OCI-LY7 (cell line): ENCODE measurements at regions not wholly inside any gene's neighbourhood (a gene's known extent, or its start where the extent isn't known, plus 50 kb on each side); places are given as distances from the start of the nearest gene placed in this dataset.
A peak's percentile ranks its signal among the peaks of the same experiment; 100 is the strongest.

Experiments
- BruUV-seq: library from RNA; stranded (reverse); fragments of 400-500 nt; replicated peaks from 2 replicates; lab custom pipeline; 2021; lab: Mats Ljungman, UMichigan
- CTCF ChIA-PET: fragments of 300-600 bp; sonication (Branson Sonifier 250); formaldehyde crosslinking; loops from one replicate; lab custom pipeline; 2022; ENCODE audit warnings: antibody characterized with exemption; ENCODE audit not compliant: unreplicated experiment; lab: Charles Lee
- POLR2A ChIA-PET: fragments of 300-600 bp; sonication (Branson Sonifier 250); formaldehyde crosslinking; loops from one replicate; lab custom pipeline; 2022; ENCODE audit warnings: antibody characterized with exemption; lab: Charles Lee
- DNase-seq: peaks from one replicate; pipeline ENCODE4 v3.0.0-alpha.2; 2015; ENCODE audit warnings: low spot score
- H2AFZ ChIP-seq: fragments of 200-600 bp; sonication (generic), shearing (Covaris generic); 2 replicates; pipeline ENCODE4 v1.6.1; 2014; ENCODE audit warnings: mild to moderate bottlenecking, antibody characterized with exemption, low read length, moderate library complexity
- H3K27ac ChIP-seq: fragments of 200-600 bp; sonication (generic); 2 replicates; pipeline ENCODE4 v1.5.1; 2014; ENCODE audit warnings: mixed run types, low read depth, mild to moderate bottlenecking, moderate library complexity, low read length, inconsistent platforms; ENCODE audit not compliant: poor library complexity, severe bottlenecking
- H3K36me3 ChIP-seq: fragments of 200-600 bp; sonication (generic); 2 replicates; pipeline ENCODE4 v1.6.1; 2014; ENCODE audit warnings: mild to moderate bottlenecking, antibody characterized with exemption, low read length, moderate library complexity, mixed read lengths; ENCODE audit not compliant: insufficient read depth
- H3K4me1 ChIP-seq: fragments of 200-600 bp; sonication (generic); 2 replicates; pipeline ENCODE4 v1.5.1; 2014; ENCODE audit warnings: mild to moderate bottlenecking, low read length; ENCODE audit not compliant: insufficient read depth, poor library complexity, severe bottlenecking
- H3K4me2 ChIP-seq: fragments of 200-600 bp; sonication (generic); 2 replicates; pipeline ENCODE4 v1.6.1; 2014; ENCODE audit warnings: mild to moderate bottlenecking, low read length
- H3K4me3 ChIP-seq: fragments of 200-600 bp; sonication (generic); 2 replicates; pipeline ENCODE4 v1.5.1; 2014; ENCODE audit warnings: mild to moderate bottlenecking, low read depth, low read length; ENCODE audit not compliant: poor library complexity, severe bottlenecking
- H3K79me2 ChIP-seq: fragments of 200-600 bp; sonication (generic); 2 replicates; pipeline ENCODE4 v1.6.1; 2016; ENCODE audit warnings: low read depth, mild to moderate bottlenecking, low read length, moderate library complexity, mixed read lengths; ENCODE audit not compliant: insufficient read depth
- H3K9me2 ChIP-seq: fragments of 200-600 bp; sonication (generic); 2 replicates; pipeline ENCODE4 v1.6.1; 2016; ENCODE audit warnings: mild to moderate bottlenecking, low read length, mixed read lengths; ENCODE audit not compliant: insufficient read depth
- H3K9me3 ChIP-seq: fragments of 200-600 bp; sonication (generic); 2 replicates; pipeline ENCODE4 v1.6.1; 2014; ENCODE audit warnings: mild to moderate bottlenecking, mixed run types, low read length, mixed read lengths
- H4K20me1 ChIP-seq: fragments of 200-600 bp; sonication (generic); 2 replicates; pipeline ENCODE4 v1.6.1; 2014; ENCODE audit warnings: mild to moderate bottlenecking, antibody characterized with exemption, low read length, moderate library complexity, mixed read lengths; ENCODE audit not compliant: insufficient read depth
- EZH2phosphoT487 ChIP-seq: fragments of 200-600 bp; sonication (generic); IDR thresholded peaks from 2 replicates; pipeline ENCODE4 v1.6.1; 2018; ENCODE audit warnings: low read depth, borderline replicate concordance, mild to moderate bottlenecking, mixed run types, antibody characterized with exemption, low read length, moderate library complexity, mixed read lengths
- intact Hi-C: fragments of 100-400 bp; cut with micrococcal nuclease; formaldehyde crosslinking; loops from one replicate; pipeline ENCODE4 v1.10.0; 2022; ENCODE audit not compliant: unreplicated experiment
- TF ChIP-seq, protein P1 (sequence below): fragments of 200-600 bp; sonication (generic); conservative IDR thresholded peaks from 2 replicates; pipeline ENCODE4 v1.5.1; 2014; ENCODE audit warnings: mild to moderate bottlenecking, antibody characterized with exemption, low read length, moderate library complexity, mixed read lengths

DNA sequence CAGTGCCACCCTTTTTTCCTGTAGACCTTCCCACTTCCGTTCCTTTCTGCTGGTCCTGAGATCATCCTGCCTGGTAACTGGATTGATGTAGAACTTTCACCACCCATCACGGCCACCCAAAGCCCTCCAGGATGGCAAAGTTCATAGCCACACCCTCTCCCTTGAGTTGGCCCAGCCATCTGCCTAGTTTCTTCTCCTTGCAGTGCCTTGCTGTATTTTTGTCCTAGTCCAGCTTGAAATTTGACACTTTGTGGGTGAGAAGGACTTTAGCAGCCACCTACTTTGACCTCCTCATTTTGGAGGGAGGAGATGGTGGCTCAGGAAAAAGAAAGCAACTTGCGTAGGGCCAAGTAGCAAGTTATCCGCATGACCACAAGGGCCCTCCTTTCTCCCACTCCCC is 140.7 kb downstream of the BUB3 start:
- no peak for TF ChIP-seq EZH2phosphoT487
- TF ChIP-seq, protein P1, sequence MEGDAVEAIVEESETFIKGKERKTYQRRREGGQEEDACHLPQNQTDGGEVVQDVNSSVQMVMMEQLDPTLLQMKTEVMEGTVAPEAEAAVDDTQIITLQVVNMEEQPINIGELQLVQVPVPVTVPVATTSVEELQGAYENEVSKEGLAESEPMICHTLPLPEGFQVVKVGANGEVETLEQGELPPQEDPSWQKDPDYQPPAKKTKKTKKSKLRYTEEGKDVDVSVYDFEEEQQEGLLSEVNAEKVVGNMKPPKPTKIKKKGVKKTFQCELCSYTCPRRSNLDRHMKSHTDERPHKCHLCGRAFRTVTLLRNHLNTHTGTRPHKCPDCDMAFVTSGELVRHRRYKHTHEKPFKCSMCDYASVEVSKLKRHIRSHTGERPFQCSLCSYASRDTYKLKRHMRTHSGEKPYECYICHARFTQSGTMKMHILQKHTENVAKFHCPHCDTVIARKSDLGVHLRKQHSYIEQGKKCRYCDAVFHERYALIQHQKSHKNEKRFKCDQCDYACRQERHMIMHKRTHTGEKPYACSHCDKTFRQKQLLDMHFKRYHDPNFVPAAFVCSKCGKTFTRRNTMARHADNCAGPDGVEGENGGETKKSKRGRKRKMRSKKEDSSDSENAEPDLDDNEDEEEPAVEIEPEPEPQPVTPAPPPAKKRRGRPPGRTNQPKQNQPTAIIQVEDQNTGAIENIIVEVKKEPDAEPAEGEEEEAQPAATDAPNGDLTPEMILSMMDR, result no peak
- CTCF ChIA-PET, result interaction anchor here (0.6 kb wide), 1 partner anchor 108 kb away, joined by 5 read pairs; no protein-coding TSS in a partner anchor

GRCh38 chr10:123295644-123296043 is 141.4 kb downstream of the BUB3 start:
- Histone ChIP-seq H3K4me1 (no peaks in the 10 kb centered on the region), H3K9me2 (no peaks in the 10 kb centered on the region), H4K20me1 (no peaks in the 10 kb centered on the region), H3K9me3 (no peaks in the 10 kb centered on the region), H2AFZ (peak overlapping the region; percentile 74), H3K4me2 (no peak overlapping the region), H3K79me2 (no peaks in the 10 kb centered on the region), H3K27ac (no peak overlapping the region), H3K36me3 (no peaks in the 10 kb centered on the region), H3K4me3 (no peak overlapping the region)
- no TSS peak for BruUV-seq
- no peak for TF ChIP-seq EZH2phosphoT487
- TF ChIP-seq, protein P1, result no peak
- DNase-seq, result peak; percentile 16
- intact Hi-C loops, result no loop called here
- CTCF ChIA-PET, result no interaction called here
- POLR2A ChIA-PET, result no interaction called here

More for the DNA sequence above, 140.7 kb downstream of the BUB3 start:
- Histone ChIP-seq H3K36me3 (no peaks in the 10 kb centered on the region), H3K27ac (no peak overlapping the region), H2AFZ (no peak overlapping the region; the same call in 1 of the 2 replicates), H3K4me3 (no peak overlapping the region), H3K4me1 (no peaks in the 10 kb centered on the region), H3K9me3 (no peaks in the 10 kb centered on the region), H3K79me2 (no peaks in the 10 kb centered on the region), H3K4me2 (no peak overlapping the region), H4K20me1 (no peaks in the 10 kb centered on the region), H3K9me2 (no peaks in the 10 kb centered on the region)
- POLR2A ChIA-PET, result no interaction called here
- no TSS peak for BruUV-seq
- intact Hi-C loops, result no loop called here
- DNase-seq, result no peak

DNA sequence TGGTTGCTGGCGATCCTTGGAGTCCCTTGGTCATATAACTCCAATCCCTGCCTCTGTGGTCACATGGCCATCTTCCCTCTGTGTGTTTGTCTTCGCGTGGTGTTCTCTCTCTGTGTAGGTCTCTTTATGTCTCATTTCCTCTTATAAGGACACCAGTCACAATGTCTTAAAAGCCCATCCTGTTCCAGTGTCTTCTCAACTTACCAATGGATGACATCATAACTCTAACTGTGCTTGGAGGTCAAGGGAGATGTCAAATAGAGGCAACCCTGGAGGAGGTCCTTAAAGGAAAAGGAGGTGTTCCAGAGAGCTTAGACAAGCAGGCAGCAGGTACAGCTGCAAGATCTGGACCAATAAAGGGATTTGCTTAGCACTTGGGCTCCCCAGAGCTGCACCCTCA is 143.0 kb downstream of the BUB3 start:
- POLR2A ChIA-PET, result no interaction called here
- DNase-seq, result no peak
- Histone ChIP-seq H3K9me2 (no peaks in the 10 kb centered on the region), H3K9me3 (no peaks in the 10 kb centered on the region), H3K4me2 (no peak overlapping the region), H2AFZ (no peak overlapping the region), H3K4me3 (no peak overlapping the region), H3K27ac (no peak overlapping the region), H3K4me1 (no peaks in the 10 kb centered on the region), H4K20me1 (no peaks in the 10 kb centered on the region), H3K36me3 (no peaks in the 10 kb centered on the region), H3K79me2 (no peaks in the 10 kb centered on the region)
- TF ChIP-seq, protein P1, result no peak
- TF ChIP-seq EZH2phosphoT487, result no peak
- intact Hi-C loops, result no loop called here
- CTCF ChIA-PET, result no interaction called here
- no TSS peak for BruUV-seq
